HG03565 (cell line): ENCODE measurements at regions not wholly inside any gene's neighbourhood (a gene's known extent, or its start where the extent isn't known, plus 50 kb on each side); places are given as distances from the start of the nearest gene placed in this dataset.

Source experiments
- ATAC-seq: cut with Tn5 transposase; IDR thresholded peaks from one replicate; pipeline ENCODE4 v1.9.1; 2021; ENCODE audit warnings: mild to moderate bottlenecking, moderate library complexity; ENCODE audit not compliant: unreplicated experiment

DNA sequence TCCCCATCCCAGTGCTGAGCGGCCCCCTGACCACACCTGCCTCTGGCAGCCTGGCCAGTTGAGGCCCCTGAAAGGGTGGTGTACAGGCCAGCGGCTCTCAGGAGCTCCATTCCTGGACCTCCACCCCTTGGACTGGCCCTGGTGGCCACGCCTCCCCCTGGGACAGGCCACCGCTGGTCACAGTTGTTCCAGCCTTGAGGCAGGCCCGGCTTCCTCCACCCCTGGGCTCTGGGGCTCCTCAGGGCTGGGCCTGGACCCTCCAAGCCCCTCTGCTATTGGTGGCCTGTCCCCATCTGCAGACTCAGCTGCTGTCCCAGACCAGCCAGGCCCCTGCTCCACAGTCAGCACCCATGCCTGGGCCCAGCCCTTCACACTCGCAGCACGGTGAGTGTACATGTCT lies 93.2 kb upstream of the NKX1-1 start:
- no peak for ATAC-seq

DNA sequence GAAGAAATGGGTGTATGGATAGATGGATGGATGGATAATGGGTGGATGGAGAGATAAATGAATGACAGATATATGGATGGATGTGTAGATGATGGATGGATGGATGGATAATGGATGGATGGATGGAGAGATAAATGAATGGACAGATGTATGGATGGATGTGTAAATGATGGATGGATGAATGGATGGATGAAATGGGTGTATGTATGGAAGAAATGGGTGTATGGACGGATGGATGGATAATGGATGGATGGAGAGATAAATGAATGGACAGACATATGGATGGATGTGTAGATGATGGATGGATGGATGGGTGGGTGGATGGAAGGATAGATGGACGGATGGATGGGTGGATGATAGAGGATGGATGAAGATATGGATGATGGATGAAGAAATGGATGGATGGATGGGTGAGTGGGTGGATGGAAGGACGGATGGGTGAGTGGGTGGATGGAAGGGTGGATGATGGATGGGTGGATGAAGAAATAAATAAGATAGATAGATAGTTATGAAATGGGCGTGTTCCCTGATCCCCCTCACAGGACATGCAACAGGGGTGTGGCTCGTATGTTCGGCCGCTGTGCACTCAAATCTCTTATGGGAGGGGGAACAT lies 91.1 kb upstream of the NKX1-1 start:
- no peak for ATAC-seq

DNA sequence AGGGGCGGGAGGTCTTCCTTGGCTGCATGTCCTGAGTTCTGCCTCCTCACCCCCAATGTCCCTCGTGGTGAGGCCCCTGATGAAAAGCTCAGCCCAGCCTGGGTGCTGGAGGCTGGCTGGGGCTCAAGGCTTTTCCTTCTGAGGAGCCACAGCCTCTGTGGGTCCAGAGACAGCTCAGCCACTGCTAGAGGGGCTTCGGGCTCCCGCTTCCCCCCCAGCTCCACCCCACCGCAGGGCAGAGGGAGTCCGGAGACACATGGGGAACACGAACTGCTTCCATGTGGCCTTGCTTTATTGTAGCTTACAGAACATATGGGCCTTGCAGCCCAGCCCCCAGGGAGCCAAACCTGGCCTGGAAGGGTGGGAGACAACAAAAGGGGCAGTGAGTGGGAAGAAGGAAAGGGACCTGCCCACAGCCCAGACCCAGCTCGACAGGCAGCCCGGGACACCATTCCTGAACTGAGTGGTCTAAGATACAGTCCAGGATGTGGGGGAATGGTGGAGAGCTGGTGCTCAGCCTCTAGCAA lies 89.9 kb upstream of the NKX1-1 start:
- ATAC-seq: no peak

DNA sequence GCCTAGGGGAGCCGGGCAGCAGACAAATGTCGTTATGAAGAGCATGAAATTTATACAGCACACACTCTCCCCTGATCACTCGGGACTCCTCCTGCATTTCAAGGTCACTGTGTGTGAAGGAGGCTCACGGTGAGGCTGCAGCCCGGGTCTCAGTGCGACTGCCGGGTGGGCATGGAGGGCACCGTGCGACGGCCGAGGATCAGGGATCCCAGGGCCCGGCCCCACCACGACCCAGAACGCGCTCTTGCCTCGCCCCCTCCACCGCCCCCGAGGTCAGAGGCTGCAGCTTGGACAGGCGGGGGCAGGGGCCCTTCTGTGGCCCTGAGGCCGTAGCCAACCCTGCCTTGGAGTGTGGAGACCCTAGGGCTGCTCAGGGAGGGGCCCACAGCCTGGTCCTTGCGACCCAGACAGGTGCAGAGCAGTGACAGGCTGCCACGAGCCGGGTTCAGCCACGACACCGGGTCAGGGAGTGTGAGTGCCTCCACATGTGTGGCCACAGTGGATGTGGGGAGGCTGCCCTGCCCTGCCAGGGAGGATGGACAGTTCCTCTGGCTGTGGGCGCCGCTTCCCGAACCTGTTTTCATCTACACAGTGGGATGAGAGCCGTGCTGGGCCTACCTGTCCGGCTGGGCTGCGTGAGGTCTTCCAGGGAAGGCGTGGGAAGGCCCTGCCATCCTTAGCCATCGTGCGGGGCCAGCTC lies 89.3 kb upstream of the NKX1-1 start:
- ATAC-seq: no peak

DNA sequence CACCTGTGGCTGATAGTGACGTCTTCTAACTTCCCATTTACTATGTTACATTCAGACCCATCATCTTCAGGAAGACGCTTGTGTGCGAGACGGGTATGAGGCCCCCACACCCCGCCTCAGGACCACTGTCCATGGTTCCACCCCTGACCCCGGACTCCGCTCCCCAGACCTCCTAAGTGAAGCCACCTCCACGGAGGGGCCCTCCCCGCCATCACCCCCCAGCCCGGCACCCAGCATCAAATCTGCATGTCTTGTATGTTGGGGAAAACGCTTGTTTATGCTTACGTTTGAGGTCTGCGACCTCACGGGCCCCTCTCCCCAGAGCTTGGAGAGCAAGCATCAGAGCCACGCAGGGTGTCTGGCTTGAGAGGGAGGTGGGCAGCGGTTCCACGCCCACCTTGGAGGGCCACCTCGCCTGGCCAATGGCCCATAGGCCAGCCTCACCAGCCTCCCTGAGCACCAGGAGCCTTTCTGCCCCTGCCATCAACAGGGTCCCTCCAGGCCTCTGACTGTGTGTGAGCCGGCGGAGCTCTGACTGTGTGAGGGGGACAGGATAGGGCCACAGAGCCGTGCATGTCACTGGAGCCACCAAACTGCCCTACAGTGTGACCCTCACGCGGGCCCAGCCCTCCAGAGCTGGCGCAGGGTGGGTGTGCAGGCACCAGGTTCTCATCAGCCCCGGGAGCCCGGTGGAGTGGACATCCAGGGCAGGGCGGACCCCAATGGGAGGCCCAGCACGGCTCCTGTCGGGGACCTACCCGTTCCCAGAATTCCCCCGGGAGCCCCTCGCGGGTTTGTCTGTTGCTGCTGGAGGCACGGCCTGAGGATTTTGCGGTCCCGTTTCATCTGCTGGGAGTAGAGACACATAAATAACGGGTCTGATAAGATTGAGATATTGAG lies 88.4 kb upstream of the NKX1-1 start:
- no peak for ATAC-seq

DNA sequence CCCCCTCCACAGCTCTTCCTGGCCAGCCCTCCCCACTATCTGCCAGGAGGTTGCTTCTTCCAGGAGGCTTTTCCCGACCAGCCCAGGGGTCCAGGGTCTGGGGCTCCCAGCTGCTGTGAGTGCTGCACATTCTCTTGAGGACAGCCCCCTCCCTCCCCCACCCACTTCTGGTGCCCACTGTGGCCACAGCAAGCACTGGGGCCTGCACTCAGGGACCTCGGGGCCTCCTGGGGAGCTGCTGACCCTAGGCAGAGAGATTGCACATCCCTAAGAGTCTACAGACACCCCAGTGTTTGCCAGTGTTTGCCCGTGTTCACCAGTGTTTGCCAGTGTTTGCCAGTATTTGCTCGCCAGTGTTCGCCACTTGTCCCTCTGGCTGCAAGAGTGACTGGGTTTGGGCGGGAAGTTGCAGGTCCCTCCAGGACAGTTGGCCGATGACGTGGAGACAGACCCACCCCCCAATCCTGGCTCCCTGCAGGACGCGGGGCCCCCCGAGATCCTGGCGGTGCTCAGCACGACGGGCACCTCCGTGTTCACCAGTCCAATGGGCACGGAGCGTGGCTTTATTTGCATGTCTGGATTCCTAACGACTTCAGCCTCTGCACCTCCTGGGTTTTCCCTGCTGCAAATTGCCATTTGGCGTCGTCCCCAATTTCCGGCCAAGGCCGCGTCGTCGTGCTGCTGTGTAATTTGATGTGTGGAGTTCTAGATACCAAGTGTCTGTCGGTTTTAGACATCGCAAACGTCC lies 87.5 kb upstream of the NKX1-1 start:
- ATAC-seq: no peak

DNA sequence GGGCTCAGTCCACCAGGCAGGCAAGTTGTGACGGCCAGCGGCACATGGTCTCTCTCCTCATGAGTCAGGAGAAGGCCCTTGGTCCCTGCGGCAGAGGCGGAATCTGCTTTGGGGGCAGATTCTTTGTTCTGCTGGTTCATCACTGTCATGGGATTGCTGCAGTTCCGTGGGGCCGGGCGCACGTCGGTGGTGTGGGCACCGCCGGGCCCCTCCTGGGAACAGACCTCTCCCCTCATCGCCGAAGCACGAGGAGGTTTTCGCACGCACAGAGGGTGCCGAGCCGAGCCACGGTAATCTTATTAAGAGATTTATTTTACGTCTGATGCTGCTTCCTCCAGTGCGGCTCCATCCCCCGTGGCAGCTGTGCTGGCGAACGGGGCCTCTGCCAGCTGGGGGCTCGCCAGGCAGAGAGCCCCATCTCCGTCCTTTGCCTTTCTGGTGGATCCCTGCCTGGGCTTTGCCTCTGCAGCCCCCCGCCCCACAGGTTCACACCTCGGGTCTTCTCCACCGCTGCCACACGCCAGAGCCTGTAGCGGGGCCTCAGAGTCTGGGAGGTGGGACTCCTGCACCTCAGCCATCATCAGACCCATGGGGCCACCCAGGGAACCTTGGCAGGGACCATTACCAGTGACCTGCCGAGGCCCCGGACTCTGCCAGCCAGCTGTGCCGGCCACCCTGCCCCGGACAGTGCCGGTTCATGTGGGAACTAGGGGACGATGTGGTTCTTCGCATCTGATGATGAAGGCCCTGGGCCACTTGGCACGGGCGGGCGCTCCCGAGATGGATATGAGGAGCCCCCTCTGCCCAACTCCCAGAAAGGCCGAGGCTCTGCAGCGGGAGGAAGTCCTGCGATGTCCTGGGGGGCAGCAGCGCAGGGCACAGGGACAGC lies 86.7 kb upstream of the NKX1-1 start:
- no peak for ATAC-seq

DNA sequence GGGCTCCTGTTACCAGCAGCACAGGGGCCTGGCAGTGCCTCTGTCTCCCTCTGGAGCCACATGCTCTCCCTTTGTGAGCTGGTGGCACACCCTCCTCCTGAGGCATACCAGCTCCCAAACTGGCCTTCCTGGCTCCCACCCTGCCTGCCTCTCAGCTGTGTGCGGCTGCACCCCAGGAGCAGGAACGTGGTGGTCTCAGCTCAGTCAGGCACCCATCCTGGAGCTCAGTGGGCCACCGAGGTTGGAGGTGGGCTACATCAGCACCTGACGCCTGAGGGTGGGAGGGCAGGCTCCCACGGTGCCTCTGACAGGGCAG lies 85.9 kb upstream of the NKX1-1 start:
- no peak for ATAC-seq

DNA sequence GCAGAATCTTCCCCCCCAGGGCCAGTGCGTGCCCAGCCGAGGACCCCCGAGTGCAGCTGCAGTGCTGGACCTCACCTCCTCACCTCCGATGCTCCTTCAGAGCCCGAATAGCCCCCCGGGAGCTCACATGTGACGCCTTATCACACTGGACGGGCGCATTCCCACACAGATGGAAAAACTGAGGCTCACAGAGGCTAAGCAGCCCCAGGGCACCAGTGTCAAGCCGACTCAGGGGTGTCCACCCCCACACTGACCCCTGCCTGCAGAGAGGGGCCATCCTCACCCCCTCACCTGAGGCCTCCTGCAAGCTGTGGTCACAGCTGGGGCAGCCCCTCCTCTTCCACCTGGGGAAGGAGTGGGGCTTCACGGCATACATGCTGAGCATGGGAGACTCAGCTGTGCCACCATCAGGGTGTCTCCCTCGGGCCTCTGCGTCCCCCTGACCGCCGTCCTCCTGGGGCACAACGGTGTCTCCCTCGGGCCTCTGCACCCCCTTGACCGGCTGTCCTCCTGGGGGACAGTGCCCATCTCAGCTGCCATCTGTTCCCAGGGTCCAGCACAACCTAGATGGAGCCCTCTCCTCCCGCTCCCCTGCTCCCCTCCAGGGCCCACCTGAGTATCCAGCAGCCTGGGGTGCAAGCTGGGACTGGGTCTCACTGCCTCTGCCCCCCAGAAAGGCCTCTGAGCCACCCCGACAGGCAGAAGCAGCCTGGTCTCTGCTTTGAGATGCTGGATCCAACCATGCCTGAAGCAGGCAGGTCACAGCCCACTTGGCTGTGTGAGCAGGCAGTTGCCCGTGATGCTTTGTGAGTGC lies 85.3 kb upstream of the NKX1-1 start:
- ATAC-seq: no peak

DNA sequence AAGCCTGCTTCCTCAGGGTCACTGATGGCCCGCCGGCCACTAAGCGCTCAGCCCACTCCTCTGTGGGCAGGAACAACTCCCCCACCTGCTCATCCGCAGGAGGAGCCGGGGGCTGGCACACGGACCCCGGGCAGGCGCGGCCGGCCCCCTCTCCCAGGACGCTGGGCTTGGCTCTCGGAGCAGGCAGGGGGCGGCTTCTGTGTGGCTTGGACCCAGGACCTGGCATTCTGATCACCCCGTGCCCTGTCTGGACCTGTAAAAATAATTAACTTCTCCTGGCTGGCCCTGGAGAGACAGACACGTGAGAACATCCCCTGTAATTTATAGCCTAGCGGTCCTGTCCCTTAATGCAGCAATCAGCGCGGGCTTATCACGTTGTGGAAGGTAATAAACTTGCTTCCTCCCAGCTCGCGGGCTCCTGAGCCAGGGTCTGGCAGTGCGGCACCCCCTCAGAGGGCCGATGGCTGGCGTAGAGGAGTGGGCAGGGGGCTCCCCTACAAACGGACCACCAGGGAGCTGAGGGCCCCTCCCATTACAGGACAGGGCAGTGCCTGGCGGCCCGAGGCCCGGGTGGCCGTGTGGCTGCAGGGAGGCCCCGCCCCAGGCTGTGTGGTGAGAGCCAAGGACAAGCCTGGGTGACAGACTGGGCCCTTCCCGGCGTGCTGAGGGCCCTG lies 84.5 kb upstream of the NKX1-1 start:
- ATAC-seq: no peak

DNA sequence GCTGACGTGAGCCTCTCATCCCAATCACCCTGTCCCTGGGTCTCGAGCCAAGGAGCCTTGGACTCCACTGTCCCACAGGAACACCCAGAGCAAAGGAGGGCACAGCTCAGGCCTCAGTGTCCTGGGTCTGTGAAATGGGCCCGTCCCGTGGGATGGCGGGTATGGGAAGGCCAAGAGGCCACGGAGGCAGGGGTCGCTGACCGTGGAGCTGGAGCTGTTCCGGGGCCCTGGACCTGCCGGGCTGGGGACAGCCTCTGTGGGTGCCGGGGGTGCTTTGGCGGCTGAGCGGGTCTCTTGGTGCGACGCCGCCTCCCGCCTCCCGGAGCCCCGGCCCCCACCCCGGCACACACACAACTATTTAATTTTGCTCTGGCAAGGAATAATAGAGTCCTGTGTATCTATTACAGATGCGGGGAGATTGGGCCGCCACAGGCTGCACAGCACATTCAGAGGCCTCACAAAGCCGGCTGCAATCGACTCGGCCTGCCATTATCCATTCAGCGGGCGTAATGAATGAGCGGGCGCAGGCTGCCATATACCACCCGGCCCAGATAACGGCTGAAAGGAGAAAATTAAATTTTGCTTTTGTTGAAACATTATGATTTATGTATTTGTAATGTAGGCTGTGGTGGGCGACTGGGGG lies 83.9 kb upstream of the NKX1-1 start:
- no peak for ATAC-seq

DNA sequence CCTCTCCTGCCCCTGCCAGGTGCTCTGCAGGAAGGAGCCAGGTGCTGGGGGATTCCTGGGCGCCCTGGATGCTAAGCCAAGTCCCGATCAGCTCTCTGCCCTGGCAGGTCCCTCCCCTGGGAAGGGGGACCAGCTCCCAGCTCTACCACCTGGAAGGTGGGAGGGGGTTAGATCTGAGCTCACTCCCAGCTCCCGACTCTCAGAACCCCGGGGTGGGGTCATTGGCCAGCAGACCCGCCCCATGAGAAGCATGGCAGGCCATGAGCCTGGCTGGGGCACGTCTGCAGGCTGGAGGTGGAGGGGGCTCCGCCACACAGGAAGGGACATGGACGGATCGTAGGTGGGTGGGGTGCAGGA lies 83.4 kb upstream of the NKX1-1 start:
- no peak for ATAC-seq

DNA sequence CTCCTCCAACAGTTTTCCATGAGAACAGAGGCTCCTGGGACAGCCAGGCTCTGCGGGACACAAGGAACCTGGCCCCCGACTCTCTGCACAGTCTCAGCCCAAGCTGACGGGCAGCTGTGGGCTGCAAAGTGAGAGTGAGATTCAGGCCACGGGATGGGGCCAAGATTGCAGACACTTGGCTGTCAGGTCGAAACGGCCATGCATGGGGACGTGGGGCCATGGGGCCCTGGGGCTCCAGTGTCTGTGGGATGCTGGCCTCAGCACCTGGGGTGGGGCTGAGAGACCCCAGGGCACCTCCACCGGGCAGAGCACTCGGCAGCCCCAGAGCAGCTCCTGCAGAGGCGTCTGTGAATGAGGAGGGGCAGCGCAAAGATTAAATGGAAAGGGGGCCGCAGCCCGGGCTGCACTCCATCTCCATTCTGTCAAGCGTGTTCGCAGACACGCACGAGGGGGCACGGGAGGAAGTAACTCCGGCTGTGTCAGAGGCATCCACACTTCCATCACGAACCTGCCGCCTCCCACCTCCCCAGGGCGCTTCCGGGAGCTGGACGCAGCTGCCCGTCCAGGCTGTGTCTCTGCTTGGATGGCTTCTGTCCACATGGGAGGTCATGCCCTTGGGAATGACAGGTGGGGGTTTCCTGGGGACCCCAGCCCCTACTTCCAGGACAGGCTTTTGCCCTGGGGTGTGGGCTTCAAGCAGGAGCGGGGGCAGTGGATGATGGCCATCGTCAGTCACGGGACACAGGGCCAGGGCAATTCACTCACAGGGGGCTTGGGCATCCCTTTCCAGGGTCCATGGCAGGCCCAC lies 82.8 kb upstream of the NKX1-1 start:
- no peak for ATAC-seq

DNA sequence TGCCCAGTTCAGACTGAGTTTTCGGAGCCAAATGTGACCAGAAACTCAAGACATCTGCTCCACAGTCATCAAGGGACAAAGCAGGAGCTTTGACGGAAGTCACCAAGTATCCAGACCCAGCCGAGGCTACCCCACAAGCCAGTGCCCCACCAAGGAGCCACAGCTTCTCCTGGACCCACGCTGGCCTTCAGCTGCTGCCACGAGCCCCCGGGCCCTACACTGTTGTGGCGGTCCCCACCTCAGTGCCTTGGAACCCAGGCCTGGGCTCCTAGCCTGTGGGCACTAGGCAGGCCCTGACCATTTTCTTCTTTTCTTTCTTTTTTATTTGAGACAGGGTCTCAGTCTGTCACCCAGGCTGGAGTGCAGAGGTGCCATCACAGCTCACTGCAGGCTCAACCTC lies 82.1 kb upstream of the NKX1-1 start:
- no peak for ATAC-seq

DNA sequence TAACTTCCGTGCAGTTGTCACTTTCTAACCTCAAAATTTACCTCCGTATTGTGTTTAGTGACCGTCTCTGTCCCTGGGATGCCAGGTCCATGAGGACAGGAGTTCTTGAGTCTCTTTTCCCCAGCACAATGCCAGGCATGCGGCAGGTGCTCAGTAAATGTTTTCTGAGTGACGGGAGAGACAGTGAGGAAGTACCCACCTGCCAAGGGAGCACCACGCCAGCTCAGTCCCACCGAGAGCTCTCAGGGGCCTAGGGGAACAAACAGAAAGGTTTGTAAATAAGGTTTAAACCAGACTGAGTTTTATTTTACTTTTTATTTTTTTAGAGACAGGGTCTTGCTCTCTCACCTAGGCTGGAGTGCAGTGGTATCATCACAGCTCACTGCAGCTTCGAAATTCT lies 81.5 kb upstream of the NKX1-1 start:
- no peak for ATAC-seq

DNA sequence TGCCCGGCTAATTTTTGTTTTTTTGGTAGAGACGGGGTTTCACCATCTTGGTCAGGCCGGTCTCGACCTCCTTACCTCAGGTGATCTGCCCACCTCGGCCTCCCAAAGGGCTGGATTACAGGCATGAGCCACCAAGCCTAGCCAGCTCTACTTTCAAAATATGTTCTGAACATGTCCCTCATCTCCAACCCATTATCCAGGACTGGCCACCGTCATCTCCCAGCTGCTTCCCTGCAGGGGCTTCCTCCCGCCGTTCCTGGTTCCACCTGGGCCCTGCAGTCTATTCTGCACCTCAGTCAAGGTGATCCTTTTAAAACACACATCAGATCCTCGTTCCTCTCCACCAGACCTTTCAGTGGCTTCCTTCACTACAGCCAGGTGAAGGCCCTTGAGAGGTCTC lies 80.9 kb upstream of the NKX1-1 start:
- ATAC-seq: no peak

DNA sequence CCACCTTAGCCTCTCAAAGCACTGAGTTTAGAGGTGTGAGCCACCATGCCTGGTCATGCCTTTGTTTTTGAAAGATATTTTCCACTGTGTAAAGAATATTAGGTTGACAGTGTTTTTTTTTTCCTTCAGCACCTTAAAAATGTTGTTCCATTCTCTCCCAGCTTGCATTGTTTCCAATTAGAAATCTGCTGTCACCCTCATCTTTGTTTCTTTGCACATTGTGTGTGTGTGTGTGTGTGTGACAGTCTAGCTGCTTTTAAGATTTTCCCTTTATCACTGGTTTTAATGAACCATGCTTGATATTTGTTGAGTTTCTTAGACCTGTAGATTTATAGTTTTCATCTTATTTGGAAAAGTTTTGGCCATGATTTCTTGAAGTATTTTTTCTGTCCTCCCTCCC lies 79.0 kb upstream of the NKX1-1 start:
- no peak for ATAC-seq

DNA sequence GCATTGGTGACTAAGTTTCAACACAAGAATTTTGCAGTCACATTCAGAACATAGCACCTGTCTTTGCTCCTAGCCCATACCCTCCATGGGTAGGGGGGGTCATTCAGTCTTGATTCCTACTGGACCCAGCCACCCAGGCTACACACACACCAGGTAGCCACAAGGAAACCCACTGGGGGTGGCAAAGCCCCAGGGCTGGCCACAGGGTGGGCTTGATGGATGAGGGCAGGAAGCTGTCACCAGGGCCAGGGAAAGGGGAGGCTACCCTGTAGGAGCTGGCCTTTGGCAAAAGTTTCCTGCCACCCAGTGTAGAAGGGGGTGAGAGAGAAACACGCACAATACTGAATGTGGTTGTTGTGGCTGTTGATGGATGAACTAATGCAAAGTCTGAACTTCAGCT lies 74.5 kb upstream of the NKX1-1 start:
- no peak for ATAC-seq
